ENCODE measurements at regions not wholly inside any gene's neighbourhood (a gene's known extent, or its start where the extent isn't known, plus 50 kb on each side); places are given as distances from the start of the nearest gene placed in this dataset.
"Not testable (repeated sequence)": the region's sequence is repeated elsewhere in the genome, so short reads cannot be mapped to it uniquely, and the experiment has no call there.

- DNase-seq (ENCODE audit: low read depth): no peak
Observed at GRCh38 chr9:110123341-110124095, 84.4 kb downstream of the C9orf152 start.

GRCh38 chr9:110124439-110124838 is 83.5 kb downstream of the C9orf152 start:
- DNase-seq (ENCODE audit: low read depth): no peak

GRCh38 chr9:110125207-110125751 is 82.7 kb downstream of the C9orf152 start:
- no peak for DNase-seq (ENCODE audit: low read depth)

GRCh38 chr9:110125763-110126351 is 82.1 kb downstream of the C9orf152 start:
- DNase-seq (ENCODE audit: low read depth): no peak

GRCh38 chr9:110126499-110126941 is 81.4 kb downstream of the C9orf152 start:
- DNase-seq (ENCODE audit: low read depth): no peak

GRCh38 chr9:110126986-110127864 is 80.7 kb downstream of the C9orf152 start:
- no peak for DNase-seq (ENCODE audit: low read depth)

- no peak for DNase-seq (ENCODE audit: low read depth)
Observed at GRCh38 chr9:110128664-110129329, 79.2 kb downstream of the C9orf152 start.

GRCh38 chr9:110129425-110129824 is 78.5 kb downstream of the C9orf152 start:
- DNase-seq (ENCODE audit: low read depth): no peak

GRCh38 chr9:110130211-110130610 is 77.7 kb downstream of the C9orf152 start:
- no peak for DNase-seq (ENCODE audit: low read depth)

- no peak for DNase-seq (ENCODE audit: low read depth)
Observed at GRCh38 chr9:110130791-110131416, 77.1 kb downstream of the C9orf152 start.

- no peak for DNase-seq (ENCODE audit: low read depth)
Observed at GRCh38 chr9:110131499-110131898, 76.5 kb downstream of the C9orf152 start.

- not testable (repeated sequence) for DNase-seq (ENCODE audit: low read depth)
Observed at GRCh38 chr9:110132531-110132930, 75.4 kb downstream of the C9orf152 start.

- DNase-seq (ENCODE audit: low read depth): no peak
Observed at GRCh38 chr9:110133059-110133458, 74.9 kb downstream of the C9orf152 start.

- DNase-seq (ENCODE audit: low read depth): no peak
Observed at GRCh38 chr9:110133608-110134210, 74.2 kb downstream of the C9orf152 start.

GRCh38 chr9:110135846-110136245 is 72.1 kb downstream of the C9orf152 start:
- no peak for DNase-seq (ENCODE audit: low read depth)

- DNase-seq (ENCODE audit: low read depth): no peak
Observed at GRCh38 chr9:110136802-110137201, 71.2 kb downstream of the C9orf152 start.

GRCh38 chr9:110140276-110140675 is 67.7 kb downstream of the C9orf152 start:
- DNase-seq (ENCODE audit: low read depth): no peak

GRCh38 chr9:110141227-110141793 is 66.6 kb downstream of the C9orf152 start:
- no peak for DNase-seq (ENCODE audit: low read depth)

GRCh38 chr9:110142253-110142652 is 65.7 kb downstream of the C9orf152 start:
- DNase-seq (ENCODE audit: low read depth): no peak

GRCh38 chr9:110142868-110143481 is 65.0 kb downstream of the C9orf152 start:
- DNase-seq (ENCODE audit: low read depth): no peak

Measured in stimulated activated CD8-positive, alpha-beta memory T cell treated with anti-CD3 and anti-CD28 coated beads, Interleukin-7, amount 100 ng/mL, for 24 hours (primary cell).